Stimulated activated CD8-positive, alpha-beta memory T cell treated with anti-CD3 and anti-CD28 coated beads, Interleukin-15, amount 100 ng/mL, for 48 hours (primary cell): ENCODE measurements at regions not wholly inside any gene's neighbourhood (a gene's known extent, or its start where the extent isn't known, plus 50 kb on each side); places are given as distances from the start of the nearest gene placed in this dataset.
"Not testable (repeated sequence)": the region's sequence is repeated elsewhere in the genome, so short reads cannot be mapped to it uniquely, and the experiment has no call there.

ENCODE experiments used
- DNase-seq, 2 donors: peaks; one replicate each; pipeline ENCODE4 v3.0.0-alpha.2; 2020; ENCODE audit warnings: low read depth in 2 of 2

DNA sequence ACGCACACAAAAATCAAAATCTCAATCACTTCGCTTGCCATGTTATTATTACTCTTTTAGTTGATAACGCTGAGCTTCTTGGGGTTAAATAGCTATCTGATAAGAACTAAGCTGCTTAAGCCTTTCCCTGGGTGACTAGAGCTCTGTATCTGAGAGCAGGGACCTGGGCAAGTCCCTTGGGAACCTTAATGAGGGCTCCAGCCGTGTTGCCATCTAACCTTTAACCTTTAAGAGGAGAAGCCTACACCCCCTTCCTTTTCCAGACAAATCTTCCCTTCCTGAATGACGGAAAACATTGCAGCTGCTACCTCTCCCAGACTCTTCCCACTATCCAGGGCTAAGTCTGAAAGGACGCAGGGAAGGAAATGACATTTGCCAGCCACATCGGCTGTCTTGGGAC, 216.5 kb upstream of the RAI14 start:
- no peak for DNase-seq

DNA sequence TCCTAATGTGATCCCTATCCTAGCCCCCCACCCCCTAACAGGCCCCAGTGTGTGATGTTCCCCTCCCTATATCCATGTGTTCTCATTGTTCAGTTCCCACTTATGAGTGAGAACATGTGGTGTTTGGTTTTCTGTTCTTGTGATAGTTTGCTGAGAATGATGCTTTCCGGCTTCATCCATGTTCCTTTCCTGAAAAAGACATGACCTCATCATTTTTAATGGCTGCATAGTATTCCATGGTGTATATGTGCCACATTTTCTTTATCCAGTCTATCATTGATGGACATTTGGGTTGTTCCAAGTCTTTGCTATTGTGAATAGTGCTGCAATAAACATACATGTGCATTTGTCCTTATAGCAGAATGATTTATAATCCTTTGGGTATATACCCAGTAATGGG, 214.4 kb upstream of the RAI14 start:
- not testable (repeated sequence) for DNase-seq

DNA sequence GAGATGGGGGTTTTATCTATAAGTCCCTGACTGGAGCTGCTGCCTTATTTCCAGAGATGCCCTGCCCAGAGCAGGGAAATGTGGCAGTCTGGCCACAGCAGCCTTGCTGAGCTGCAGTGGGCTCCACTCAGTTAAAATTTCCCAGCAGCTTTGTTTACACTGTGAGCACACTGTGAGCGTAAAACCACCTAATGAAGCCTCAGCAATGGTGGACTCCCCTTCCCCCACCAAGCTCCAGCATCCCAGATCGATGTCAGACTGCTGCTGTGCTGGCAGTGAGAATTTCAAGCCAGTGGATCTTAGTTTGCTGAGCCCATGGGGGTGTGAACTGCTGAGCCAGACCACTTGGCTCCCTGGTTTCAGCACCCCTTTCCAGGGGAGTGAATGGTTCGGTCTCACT, 208.7 kb upstream of the RAI14 start:
- DNase-seq: no peak

DNA sequence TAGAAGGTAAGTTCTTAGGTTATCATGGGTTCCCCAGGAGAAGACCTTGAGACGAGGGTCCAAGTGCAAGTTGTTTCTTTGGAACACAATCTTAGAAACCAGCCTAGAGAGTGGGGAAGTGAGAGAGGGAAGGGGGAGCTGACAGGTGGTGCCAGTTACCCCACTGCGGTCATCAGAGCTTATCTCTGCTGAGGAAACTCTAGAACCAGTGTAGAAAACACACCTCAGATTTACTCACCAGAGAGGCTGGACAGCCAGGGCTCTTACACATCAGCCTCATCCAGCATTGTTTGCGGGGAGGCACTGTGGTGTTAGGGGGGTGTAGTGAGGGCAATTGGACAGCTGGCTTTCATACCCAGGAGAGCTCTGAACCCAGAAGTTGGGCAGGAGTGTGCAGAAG, 206.5 kb upstream of the RAI14 start:
- DNase-seq: no peak

DNA sequence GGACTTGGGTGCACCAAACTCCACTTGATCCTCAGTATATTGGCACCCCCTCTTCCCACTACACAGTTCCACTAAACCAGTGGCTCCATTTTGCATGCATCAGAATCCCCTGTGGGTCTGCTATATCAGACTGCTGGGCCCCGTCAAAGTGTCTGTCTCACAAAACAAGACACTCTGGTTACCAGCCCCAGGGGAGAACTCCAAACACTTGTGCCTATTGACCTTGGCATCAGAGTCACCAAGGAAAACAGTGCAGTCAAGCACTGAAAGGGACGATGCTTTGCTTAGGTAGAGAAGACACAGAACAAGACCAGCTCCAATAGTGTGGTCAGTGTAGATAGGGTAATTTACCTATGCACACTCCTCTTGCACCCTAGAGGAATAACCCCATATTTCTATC, 205.8 kb upstream of the RAI14 start:
- DNase-seq: no peak

DNA sequence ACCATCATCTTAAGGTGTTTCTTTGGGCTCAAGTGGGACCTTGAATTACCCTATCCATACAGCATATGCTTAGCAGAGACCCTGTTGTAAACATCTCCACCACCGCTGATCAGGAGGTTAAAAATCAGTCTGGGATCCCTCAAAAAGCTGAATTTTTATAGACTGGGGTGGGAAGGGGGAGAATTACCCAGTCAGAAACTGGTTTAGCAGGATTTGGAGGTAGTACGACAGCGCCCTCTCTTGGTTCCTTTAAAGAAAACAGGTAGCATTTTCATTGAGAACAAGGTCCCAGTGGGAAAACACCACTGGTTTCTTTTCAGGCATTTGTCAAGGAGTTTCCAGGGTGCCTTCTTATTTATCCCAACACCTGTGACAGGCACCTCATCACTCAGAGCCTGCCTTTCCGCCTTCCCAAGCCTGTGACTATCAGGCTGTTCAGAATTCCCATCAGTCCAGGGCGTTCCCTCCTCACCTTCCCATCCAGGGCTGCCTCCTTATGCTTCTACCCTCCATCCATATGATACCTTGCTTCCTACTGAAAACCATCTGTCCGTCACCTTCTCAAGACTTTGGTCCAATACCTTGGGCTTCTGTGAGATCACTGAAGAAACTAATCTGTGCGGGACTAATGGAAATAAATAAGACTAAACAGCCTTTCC, 203.8 kb upstream of the RAI14 start:
- DNase-seq: no peak

DNA sequence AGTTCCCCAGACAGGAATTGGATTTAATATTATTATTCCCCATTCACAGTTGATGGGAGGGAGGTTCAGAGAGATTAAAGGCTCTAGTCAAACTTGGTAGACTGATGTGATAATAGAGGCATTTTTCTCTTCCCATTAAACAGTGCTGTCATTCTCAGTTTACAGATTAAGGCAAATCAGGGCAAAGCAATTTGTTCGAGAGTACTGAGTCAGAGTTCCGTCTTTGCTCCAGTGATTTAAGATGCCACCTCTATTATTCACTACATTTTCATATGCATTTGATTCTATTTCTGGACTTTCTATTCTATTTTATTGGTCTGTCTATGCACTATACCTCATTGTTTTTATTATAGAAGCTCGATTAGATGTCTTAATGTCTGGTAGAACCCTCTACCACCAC, 201.0 kb upstream of the RAI14 start:
- DNase-seq: no peak

DNA sequence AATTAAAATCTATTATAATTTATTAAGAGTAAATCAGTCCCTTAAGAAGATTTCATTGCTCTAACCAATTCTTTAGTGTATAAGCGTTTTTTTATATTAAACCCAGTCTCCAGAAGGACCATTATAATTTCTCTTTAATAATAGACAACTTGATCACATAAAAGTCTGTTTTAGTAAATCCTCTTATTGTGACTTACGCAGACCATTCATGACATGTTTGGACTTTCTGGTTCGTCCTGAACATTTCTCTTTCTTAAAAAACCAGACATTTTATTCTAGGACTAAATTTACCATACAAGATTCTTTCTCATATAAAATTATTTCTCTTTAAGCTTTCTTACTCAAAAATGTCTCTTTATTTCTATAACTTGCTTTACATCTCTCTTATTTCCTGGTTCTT, 196.2 kb upstream of the RAI14 start:
- no peak for DNase-seq

DNA sequence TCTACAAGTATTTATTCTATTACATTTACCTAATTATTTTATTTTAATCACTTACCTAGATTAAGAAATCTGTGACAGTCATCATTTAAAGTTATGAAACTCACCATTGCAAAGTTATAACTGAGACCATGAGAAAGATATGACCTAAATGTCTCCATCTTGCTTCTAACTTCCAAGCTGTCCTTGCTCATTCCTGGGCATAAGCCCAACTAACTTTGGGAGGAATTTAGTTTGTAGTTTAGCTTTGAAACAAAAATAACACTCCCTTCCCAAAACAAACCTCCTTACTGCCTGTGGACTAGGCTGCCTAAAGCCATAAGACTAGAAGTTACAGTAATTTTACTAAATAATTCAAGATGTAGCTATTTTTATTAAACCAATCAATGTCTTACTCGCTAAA, 195.6 kb upstream of the RAI14 start:
- DNase-seq: no peak

DNA sequence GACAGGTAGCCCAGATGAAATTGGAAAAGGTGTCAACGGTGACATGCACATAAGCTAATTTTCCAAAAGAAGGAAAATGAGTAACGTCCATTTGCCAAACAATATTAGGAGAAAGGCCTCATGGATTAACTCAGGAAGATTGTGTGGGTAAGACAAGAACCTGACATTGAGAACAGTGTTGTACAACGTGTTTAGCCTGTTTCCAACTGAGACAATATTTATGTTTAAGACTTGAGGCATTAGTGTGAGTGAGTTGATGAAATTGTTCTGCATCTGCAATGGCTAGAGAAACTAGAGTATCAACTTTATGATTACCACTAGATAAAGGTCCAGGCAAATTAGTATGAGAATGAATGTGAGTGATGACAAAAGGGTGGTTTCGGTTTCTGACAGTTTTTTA, 191.3 kb upstream of the RAI14 start:
- DNase-seq: no peak

DNA sequence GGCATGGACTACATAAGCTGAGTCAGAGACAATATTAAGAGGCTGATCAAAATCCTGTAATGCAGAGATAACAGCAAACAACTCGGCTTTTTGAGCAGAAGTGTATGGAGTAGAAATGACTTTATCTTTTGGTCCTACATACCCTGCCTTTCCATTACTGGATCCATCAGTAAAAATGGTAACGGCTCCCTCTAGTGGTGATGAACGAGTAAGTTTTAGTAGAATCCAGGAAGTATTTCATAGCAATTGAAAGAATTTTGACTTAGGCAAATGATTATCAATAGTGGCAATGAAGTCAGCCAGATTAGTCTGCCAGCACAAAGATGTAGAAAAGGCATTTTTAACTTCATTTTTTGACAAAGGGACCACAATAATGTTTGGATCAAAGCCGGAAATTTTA, 190.8 kb upstream of the RAI14 start:
- not testable (repeated sequence) for DNase-seq

DNA sequence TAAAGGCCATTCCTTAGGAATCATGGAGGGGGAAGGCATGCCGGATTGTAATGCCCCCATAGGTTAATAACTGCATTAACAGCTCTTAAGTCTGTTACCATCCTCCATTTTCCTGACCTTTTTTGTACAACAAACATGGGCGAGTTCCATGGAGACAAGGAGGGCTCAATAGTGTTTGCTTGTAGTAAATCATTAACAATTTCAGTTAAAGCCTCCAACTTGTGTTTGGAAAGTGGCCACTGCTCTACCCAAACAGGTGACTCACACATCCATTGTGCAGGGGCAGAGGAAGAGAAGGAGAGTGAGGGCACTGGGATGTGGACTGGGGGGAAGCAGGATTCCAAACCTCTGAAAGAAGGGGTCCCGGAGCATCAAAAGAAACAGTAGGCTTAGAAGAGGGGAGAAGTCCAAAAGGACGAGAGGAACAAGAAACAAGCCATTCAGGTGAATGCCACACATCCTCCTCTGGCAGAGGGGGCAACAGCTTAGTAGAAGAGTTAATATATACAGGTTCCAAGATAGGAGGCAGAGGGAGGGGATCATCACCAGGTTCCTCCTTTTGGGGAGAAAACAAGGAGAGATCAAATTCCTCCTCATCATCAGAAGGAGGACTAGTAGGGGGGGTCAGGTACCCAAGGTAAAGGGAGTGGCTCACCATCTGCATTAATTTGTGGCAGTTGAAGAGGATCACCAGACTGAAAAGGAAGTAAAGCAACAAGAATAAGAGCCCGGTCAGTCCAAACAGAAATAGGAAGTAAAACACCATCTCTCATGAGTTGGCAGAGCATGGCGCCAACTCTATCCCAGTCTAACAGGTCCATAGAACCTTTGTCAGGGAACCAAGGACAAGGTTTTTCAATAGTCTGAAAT, 189.4 kb upstream of the RAI14 start:
- not testable (repeated sequence) for DNase-seq

DNA sequence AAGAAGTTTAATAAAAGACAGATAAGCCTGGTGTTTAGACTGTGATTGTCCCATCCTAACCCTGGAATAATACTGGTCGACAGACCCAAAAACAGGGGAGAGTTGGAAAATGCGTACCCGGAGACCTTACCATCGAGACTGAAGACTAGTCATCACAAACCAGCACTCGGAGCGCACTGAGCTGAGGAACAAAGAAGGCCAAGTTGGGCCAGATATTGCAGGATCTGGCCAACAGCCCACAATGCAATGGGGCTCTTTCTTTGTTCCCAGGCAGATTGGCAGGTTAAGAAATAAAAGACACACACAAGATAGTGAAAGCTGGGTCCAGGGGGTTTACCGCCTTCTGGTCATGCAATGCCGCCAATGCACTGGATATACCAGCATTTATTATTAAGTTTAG, 188.7 kb upstream of the RAI14 start:
- no peak for DNase-seq

DNA sequence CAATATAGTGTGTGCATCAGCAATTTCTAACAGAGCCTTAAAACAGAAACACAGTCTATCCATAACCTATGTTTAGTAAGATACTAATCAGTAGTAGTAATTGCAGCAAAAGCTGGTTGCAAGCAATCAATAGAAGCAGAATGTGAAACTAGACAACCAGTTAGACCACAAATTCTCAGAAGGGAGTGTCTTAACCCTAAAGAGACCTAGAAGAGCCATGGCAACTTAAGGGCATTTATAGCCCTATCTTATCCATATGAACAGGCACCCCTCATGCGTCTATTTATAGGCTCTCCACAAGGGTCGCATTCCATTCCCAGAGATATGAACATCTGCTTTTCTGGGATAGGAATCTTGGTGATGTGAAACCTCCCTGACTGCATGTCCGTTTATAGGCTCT, 188.1 kb upstream of the RAI14 start:
- not testable (repeated sequence) for DNase-seq

DNA sequence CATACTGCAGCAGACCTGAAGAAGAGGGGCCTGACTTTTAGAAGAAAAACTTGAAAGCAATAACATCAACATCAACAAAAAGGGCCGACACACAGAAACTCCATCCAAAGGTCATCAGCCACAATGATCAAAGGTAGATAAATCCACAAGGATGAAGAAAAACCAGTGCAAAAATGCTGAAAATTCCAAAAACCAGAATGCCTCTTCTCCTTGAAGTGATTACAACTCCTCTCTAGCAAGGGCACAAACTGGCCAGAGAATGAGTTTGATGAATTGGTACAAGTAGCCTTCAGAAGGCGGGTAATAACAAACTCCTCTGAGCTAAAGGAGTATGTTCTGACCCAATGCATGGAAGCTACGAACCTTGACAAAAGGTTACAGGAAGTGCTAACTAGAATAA, 186.2 kb upstream of the RAI14 start:
- no peak for DNase-seq

DNA sequence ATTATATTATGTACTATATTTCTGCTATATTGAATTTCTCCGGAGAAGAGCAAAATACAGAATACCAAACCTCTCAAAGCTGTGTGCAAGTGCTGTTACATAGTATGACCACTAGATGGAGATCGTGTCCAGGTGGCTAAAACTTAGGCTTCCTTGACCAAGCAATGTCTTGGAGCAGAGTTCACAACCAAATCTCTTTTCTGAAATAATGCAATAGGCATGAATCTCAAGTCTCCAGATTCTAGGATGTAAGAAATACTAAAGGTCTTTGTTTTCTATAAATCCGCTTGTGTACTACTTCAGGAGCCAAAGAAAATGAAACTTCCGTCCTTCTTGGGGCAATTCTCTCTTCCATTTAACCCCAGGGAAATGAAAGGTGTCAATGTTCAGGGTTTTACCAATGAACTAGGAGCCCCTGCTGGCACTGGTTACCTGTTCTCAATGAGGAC, 181.5 kb upstream of the RAI14 start:
- no peak for DNase-seq

DNA sequence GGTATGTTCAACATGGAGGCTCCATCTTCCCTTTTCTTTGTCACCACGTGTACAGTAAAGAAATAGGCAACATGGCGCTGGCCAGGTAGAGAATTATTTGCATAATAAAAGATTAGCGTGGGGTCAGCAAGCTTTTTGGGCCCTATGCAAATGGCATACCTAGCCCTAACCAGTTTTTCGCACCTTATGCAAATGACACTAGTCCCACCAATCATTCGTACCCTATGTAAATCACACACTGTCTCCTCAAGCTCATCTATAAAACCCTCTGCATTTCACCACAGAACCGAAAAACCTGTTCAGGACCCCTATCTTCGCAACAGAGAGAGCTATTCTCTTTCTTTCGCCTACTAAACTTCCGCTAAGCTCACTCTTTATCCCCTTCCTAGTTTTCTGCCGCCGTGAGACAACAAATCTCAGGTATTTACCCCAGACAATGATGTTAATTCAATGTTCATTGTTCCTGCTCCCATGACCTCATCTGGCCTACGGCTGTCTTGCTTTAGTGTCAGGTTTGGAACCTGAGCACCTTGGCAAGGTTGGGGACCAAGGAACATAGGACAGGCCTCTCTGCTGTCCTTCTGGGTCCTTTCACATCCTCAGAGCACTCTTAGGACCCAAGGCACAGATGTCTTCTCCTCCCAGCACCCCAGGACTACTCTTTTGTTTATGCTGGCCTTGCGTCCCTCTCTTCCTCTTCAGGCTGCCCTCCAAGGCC, 180.7 kb upstream of the RAI14 start:
- DNase-seq: no peak

DNA sequence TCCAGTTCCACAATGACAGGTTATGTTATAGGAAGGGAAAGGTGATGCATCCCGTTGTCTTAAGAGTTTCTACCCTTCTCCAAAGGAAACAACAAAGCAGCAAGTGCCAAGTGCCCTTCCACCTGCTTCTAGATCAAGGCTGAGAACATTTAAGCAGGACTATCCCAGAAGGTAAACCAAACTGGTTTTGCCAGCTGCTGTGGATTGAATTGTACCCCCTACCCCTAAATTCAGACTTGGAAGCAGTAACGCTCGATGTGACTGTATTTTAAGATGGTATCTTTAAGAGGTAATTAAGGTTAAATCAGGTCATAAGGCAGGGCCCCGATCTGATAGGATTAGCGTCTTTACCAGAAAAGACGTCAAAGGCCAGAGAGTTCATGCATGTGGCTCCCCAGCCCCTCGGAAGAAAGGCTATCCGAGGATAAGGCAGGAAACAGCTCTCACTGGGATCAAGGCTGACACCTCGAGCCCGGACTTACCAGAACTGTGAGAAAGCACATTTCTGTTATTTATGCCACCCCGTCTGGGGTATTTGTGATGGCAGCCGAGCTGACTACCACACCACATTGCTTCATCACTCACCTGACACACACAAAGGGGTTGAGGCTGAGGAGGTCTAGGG, 179.1 kb upstream of the RAI14 start:
- no peak for DNase-seq

DNA sequence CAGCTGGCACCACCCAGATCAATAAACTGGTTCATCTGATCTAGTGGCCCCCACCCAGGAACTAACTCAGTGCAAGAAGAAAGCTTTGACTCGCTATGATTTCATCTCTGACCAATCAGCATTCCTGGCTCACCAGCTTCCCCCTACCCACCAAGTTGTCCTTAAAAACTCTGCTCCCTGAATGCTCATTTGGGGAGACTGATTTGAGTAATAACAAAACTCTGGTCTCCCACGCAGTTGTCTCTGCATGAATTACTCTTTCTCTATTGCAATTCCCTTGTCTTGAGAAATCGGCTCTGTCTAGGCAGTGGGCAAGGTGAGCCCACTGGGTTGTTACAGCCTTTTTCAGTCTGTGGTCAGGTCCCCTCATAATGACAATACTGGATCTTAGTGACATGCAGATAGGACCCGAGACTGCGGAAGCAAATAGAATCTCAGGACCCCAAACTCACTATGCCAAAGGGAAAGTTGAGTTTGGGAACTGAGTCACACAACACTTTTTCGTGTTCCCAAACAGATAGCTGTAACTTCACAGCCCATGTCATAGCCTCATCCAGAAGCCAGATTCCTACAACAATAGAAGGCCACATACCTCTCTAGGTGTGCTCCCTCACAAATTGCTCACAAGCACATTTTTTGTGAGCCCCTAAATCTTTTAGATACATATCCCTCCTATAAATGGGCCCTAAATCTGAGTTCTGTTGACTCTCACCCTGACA, 175.2 kb upstream of the RAI14 start:
- DNase-seq: no peak

DNA sequence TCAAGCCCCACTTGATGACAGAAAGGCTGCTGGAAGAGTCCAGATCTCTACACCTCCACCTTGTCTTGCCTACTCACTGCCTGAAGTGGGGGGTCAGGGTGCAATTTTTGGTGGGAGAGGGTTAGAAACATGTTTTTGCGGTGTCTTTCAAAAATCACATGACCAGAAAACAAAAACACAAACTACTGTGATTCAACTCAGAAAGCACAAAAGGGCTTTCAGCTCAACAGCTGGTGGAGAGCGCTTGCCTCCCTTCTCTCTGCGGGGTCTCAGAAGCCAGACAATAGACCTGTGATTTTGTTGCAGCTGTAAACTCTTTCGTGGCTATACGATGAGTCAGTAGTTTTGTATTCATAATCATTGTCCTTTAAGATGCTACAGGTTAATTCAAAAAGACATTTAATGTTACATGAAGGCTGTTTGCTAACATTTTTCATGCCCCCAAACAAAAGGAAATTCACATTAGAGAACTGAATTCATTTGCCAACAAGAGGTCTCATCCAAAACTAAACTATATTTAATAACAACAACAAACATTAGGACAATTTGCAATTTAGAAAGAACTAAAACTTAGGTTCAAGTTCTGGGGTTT, 172.6 kb upstream of the RAI14 start:
- no peak for DNase-seq

DNA sequence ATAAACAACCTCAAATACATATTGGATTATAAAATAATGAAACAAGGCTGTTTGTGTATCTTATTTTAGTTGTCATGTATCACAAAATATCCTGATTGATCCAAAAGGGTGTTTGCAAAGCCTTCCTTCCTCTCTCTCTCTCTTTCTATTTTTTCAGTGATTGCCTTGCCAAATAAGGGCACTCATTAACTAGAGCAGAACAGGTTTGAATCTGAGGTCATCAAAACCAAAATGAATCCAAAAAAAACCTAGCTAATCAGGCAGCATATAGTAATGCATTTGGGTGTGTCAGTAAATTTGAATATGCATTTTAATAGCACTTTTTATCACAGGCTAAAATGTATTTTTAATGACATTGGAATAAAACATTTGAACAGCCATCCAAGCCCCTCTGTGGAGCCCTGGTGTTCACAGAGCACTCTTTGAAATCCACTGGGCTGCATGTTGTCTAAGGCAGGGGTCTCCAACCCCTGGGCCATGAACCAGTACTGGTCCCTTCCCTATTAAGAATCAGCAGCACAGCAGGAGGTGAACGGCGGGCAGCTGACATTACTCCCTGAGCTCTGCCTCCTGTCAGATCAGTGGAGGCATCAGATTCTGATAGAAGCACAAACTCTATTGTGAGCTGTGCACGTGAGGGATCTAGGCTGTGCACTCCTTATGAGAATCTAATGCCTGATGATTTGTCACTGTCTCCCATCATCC, 171.8 kb upstream of the RAI14 start:
- no peak for DNase-seq
